K562 (cell line): ENCODE measurements at regions not wholly inside any gene's neighbourhood (a gene's known extent, or its start where the extent isn't known, plus 50 kb on each side); places are given as distances from the start of the nearest gene placed in this dataset.

Experiments used
- ATAC-seq: fragments of 200-7000 bp; cut with Tn5 transposase; 3 replicates; pipeline ENCODE4 v1.9.1; 2020; ENCODE audit warnings: moderate library complexity
- BruUV-seq: library from RNA; stranded (reverse); fragments of 400-500 nt; replicated peaks from 2 replicates; lab custom pipeline; 2021; lab: Mats Ljungman, UMichigan
- CTCF ChIA-PET: fragments of 300-600 bp; formaldehyde crosslinking; extraction: SDS; loops from one replicate; lab custom pipeline; 2021; ENCODE audit warnings: low intra/inter-chr PET ratio; lab: Yijun Ruan, JAX
- POLR2A ChIA-PET: fragments of 300-600, 350-650 bp; sonication (Branson Sonifier 250); formaldehyde crosslinking; extraction: SDS; loops from one replicate; lab custom pipeline; 2021; ENCODE audit warnings: antibody characterized with exemption, inconsistent platforms; lab: Yijun Ruan, JAX
- DNase-seq, 4 experiments: peaks; one replicate each; pipeline versions ENCODE4 v3.0.0 to v3.0.0-alpha.2; 2011 to 2018; ENCODE audit warnings: low spot score in 3 of 4, mixed read lengths in 3 of 4; ENCODE audit errors: extremely low read depth in 1 of 4
- FAIRE-seq: peaks from 2 replicates; lab custom pipeline; 2011; peaks lifted over from hg19 to GRCh38; lab: Jason Lieb, UNC
- H2AFZ ChIP-seq: 2 replicates; pipeline ENCODE4 v1.6.0; 2011; ENCODE audit warnings: low read depth, low read length, control low read depth, inconsistent platforms
- H3K27ac ChIP-seq: fragments of 200-600 bp; 3 replicates; pipeline ENCODE4 v1.8.0; 2011; ENCODE audit warnings: low read depth, mild to moderate bottlenecking, control low read depth, inconsistent platforms, low read length, moderate library complexity, mixed read lengths; ENCODE audit errors: extremely low read depth
- H3K27me3 ChIP-seq, 2 experiments: fragments of 300-600 bp in 1 of 2; 2 replicates in 1 of 2; 3 replicates in 1 of 2; pipeline versions ENCODE4 v1.6.0 to v1.8.0; 2011; ENCODE audit warnings: inconsistent platforms in 2 of 2, low read length in 2 of 2, mild to moderate bottlenecking in 1 of 2, mixed read lengths in 1 of 2, moderate library complexity in 1 of 2; ENCODE audit not compliant: control insufficient read depth in 2 of 2, insufficient read depth in 2 of 2
- H3K36me3 ChIP-seq: fragments of 300-600 bp; 3 replicates; pipeline ENCODE4 v1.8.0; 2011; ENCODE audit warnings: mild to moderate bottlenecking, low read length, inconsistent platforms; ENCODE audit not compliant: control insufficient read depth, insufficient read depth
- H3K4me1 ChIP-seq, 2 experiments: fragments of 200-600 bp in 1 of 2; replicated peaks in 1 of 2; 2 replicates in 1 of 2; 3 replicates in 1 of 2; pipeline versions ENCODE4 v1.5.1 to v1.8.0; 2011; ENCODE audit warnings: inconsistent platforms in 2 of 2, low read length in 2 of 2, mild to moderate bottlenecking in 1 of 2, mixed read lengths in 1 of 2, moderate library complexity in 1 of 2; ENCODE audit not compliant: control insufficient read depth in 2 of 2, insufficient read depth in 2 of 2
- H3K4me2 ChIP-seq: 2 replicates; pipeline ENCODE4 v1.6.1; 2011; ENCODE audit warnings: low read length, control low read depth, inconsistent platforms, mixed read lengths; ENCODE audit not compliant: insufficient read depth
- H3K4me3 ChIP-seq: fragments of 200-600 bp; sonication (generic), shearing (Covaris generic); 2 replicates; pipeline ENCODE4 v1.5.1; 2016; ENCODE audit warnings: control low read depth, inconsistent platforms
- H3K79me2 ChIP-seq: fragments of 200-600 bp; 3 replicates; pipeline ENCODE4 v1.8.0; 2011; ENCODE audit warnings: low read length, inconsistent platforms; ENCODE audit not compliant: control insufficient read depth, insufficient read depth
- H3K9ac ChIP-seq, 2 experiments: 2 replicates each; pipeline versions ENCODE4 v1.6.0 to v1.6.1; 2011; ENCODE audit warnings: low read depth in 2 of 2, low read length in 2 of 2, control low read depth in 1 of 2, inconsistent platforms in 1 of 2, mild to moderate bottlenecking in 1 of 2, mixed read lengths in 1 of 2; ENCODE audit not compliant: insufficient read depth in 1 of 2
- H3K9me1 ChIP-seq: one replicate; pipeline ENCODE4 v1.6.0; 2011; ENCODE audit warnings: inconsistent platforms, mild to moderate bottlenecking, low read length, moderate library complexity; ENCODE audit not compliant: control insufficient read depth, insufficient read depth
- H3K9me3 ChIP-seq: replicated peaks from 2 replicates; pipeline ENCODE4 v1.5.1; 2011; ENCODE audit warnings: low read depth, low read length, inconsistent platforms; ENCODE audit not compliant: control insufficient read depth, insufficient read depth
- H4K20me1 ChIP-seq: replicated peaks from 2 replicates; pipeline ENCODE4 v1.6.1; 2011; ENCODE audit warnings: low read length, inconsistent platforms, mixed read lengths; ENCODE audit not compliant: control insufficient read depth, insufficient read depth
- CCNT2 ChIP-seq: IDR thresholded peaks from 2 replicates; pipeline ENCODE4 v1.6.1; 2011; ENCODE audit warnings: borderline replicate concordance, low read depth, mild to moderate bottlenecking, moderate library complexity, mixed read lengths, low read length; ENCODE audit not compliant: insufficient read length; ENCODE audit errors: extremely low read depth
- DEAF1 ChIP-seq: fragments of 450-650 bp; formaldehyde crosslinking; IDR thresholded peaks from 2 replicates; pipeline ENCODE4 v1.4.0; 2020; ENCODE audit warnings: mild to moderate bottlenecking, moderate library complexity
- E4F1 ChIP-seq: fragments of 250-450 bp; sonication (Bioruptor Pico); IDR thresholded peaks from 2 replicates; pipeline ENCODE4 v1.5.0; 2021; ENCODE audit warnings: mild to moderate bottlenecking, borderline replicate concordance
- HSF4 ChIP-seq: fragments of 250-450 bp; sonication (Bioruptor Pico); IDR thresholded peaks from 2 replicates; pipeline ENCODE4 v2.1.2; 2022; ENCODE audit warnings: mild to moderate bottlenecking, moderate library complexity, borderline replicate concordance
- LEF1 ChIP-seq: fragments of 450-650 bp; IDR thresholded peaks from 2 replicates; pipeline ENCODE4 v1.6.1; 2016; ENCODE audit warnings: mild to moderate bottlenecking
- MCM2 ChIP-seq: fragments of 450-650 bp; IDR thresholded peaks from 2 replicates; pipeline ENCODE4 v1.6.1; 2017; ENCODE audit warnings: low read depth, mild to moderate bottlenecking
- RCOR1 ChIP-seq, 2 experiments: IDR thresholded peaks; 2 replicates each; pipeline ENCODE4 v1.6.1; 2012; ENCODE audit warnings: low read depth in 2 of 2, low read length in 2 of 2, borderline replicate concordance in 1 of 2, improper control_type of control experiment in 1 of 2
- SMAD4 ChIP-seq: fragments of 250-450 bp; sonication (Bioruptor Pico); conservative IDR thresholded peaks from 2 replicates; pipeline ENCODE4 v1.8.0; 2021; ENCODE audit warnings: inconsistent platforms, mild to moderate bottlenecking, moderate library complexity
- TAF1 ChIP-seq: IDR thresholded peaks from 2 replicates; pipeline ENCODE4 v1.6.1; 2011; ENCODE audit warnings: mild to moderate bottlenecking, low read length, moderate library complexity; ENCODE audit not compliant: insufficient read depth, control insufficient read depth, severe bottlenecking; ENCODE audit errors: extremely low read depth
- ZNF197 ChIP-seq: fragments of 200-800 bp; sonication (Bioruptor generic); IDR thresholded peaks from 2 replicates; pipeline ENCODE4 v1.6.1; 2016; ENCODE audit warnings: low read depth, missing genetic modification characterization, missing compliant biosample characterization
- WGBS: fragments of 100-300 bp; shearing (Covaris generic); methylation state at CpG from one replicate; pipeline ENCODE4 v1.1.6; 2016; ENCODE audit warnings: low coverage, mixed read lengths; ENCODE audit not compliant: insufficient coverage; ENCODE audit errors: missing lambda C conversion rate; 5-methylcytosine and 5-hydroxymethylcytosine counted together
- in situ Hi-C: fragments of 300-500 bp; cut with MboI; formaldehyde crosslinking; loops from 4 replicates; pipeline ENCODE4 v1.15.0; 2018; ENCODE audit warnings: inconsistent platforms, mixed read lengths
- intact Hi-C: fragments of 100-400 bp; cut with micrococcal nuclease; formaldehyde crosslinking; loops from 2 replicates; pipeline ENCODE4 v1.14.2; 2022
- TF ChIP-seq, protein P1 (sequence below): fragments of 450-650 bp; IDR thresholded peaks from 2 replicates; pipeline ENCODE4 v1.6.1; 2016; ENCODE audit warnings: low read depth, mild to moderate bottlenecking, moderate library complexity
- TF ChIP-seq, protein P2 (sequence below): sonication (generic); formaldehyde crosslinking; IDR thresholded peaks from 2 replicates; pipeline ENCODE4 v1.8.0; 2022; ENCODE audit warnings: missing genetic modification reagents, mild to moderate bottlenecking, borderline replicate concordance
- TF ChIP-seq, protein P3 (sequence below): fragments of 250-450 bp; sonication (Bioruptor Pico); IDR thresholded peaks from 2 replicates; pipeline ENCODE4 v1.4.0; 2020; ENCODE audit warnings: borderline replicate concordance

- TF ChIP-seq ZNF197 (CRISPR knock-in tag) (no peak), RCOR1 (IDR thresholded peaks at IDR 0.05; ENCODE audit: borderline replicate concordance in 1 of 2, low read depth in 2 of 2, low read length in 2 of 2) (no peak), CCNT2 (no peak), DEAF1 (CRISPR knock-in tag) (no peak)
- TF ChIP-seq, protein P1, sequence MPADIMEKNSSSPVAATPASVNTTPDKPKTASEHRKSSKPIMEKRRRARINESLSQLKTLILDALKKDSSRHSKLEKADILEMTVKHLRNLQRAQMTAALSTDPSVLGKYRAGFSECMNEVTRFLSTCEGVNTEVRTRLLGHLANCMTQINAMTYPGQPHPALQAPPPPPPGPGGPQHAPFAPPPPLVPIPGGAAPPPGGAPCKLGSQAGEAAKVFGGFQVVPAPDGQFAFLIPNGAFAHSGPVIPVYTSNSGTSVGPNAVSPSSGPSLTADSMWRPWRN: no peak
These were observed 131.4 kb upstream of the KAZN start (continued) for GRCh38 chr1:14467112-14467511.

GRCh38 chr1:14468751-14469150, 129.7 kb upstream of the KAZN start:
- H3K4me3 ChIP-seq: no peak overlapping the region
- ChIA-PET POLR2A (interaction anchor here (0.6 kb wide), 1 partner anchor 307 kb away, joined by 4 read pairs; no protein-coding TSS in a partner anchor), CTCF (no interaction called here)
- in situ Hi-C loops: no loop called here
- no TSS peak for BruUV-seq
- no peak overlapping the region for H3K9ac ChIP-seq
- no peaks in the 10 kb centered on the region for H3K79me2 ChIP-seq
- no peaks in the 10 kb centered on the region for H3K9me1 ChIP-seq
- DNase-seq (no peak), FAIRE-seq (no peak), ATAC-seq (no peak)
- H3K4me1 ChIP-seq: peaks cover 0 to 3% of the 10 kb centered on the region in 2 experiments; a peak in 1 of 5 replicates
- no peak overlapping the region for H3K27ac ChIP-seq
- intact Hi-C loops: no loop called here
- H3K27me3 ChIP-seq: no peaks in the 10 kb centered on the region; a peak in 1 of 5 replicates
- no peak overlapping the region for H3K4me2 ChIP-seq
- no peak overlapping the region for H2AFZ ChIP-seq
- no peaks in the 10 kb centered on the region for H3K36me3 ChIP-seq
- WGBS: 61% methylated on average over 7 of the region's 7 CpGs
- no peaks in the 10 kb centered on the region for H3K9me3 ChIP-seq
- no peaks in the 10 kb centered on the region for H4K20me1 ChIP-seq
- no peak for TF ChIP-seq MCM2
- TF ChIP-seq E4F1 (CRISPR knock-in tag): no peak
- no peak for TF ChIP-seq HSF4 (CRISPR knock-in tag)
- no peak for TF ChIP-seq SMAD4
- TF ChIP-seq TAF1: no peak
- TF ChIP-seq LEF1: no peak
- TF ChIP-seq, protein P2, sequence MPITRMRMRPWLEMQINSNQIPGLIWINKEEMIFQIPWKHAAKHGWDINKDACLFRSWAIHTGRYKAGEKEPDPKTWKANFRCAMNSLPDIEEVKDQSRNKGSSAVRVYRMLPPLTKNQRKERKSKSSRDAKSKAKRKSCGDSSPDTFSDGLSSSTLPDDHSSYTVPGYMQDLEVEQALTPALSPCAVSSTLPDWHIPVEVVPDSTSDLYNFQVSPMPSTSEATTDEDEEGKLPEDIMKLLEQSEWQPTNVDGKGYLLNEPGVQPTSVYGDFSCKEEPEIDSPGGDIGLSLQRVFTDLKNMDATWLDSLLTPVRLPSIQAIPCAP: no peak
- TF ChIP-seq, protein P3, sequence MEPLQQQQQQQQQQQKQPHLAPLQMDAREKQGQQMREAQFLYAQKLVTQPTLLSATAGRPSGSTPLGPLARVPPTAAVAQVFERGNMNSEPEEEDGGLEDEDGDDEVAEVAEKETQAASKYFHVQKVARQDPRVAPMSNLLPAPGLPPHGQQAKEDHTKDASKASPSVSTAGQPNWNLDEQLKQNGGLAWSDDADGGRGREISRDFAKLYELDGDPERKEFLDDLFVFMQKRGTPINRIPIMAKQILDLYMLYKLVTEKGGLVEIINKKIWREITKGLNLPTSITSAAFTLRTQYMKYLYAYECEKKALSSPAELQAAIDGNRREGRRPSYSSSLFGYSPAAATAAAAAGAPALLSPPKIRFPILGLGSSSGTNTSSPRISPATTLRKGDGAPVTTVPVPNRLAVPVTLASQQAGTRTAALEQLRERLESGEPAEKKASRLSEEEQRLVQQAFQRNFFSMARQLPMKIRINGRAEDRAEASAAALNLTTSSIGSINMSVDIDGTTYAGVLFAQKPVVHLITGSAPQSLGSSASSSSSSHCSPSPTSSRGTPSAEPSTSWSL (CRISPR knock-in tag): no peak
